H1 (cell line): ENCODE measurements at regions not wholly inside any gene's neighbourhood (a gene's known extent, or its start where the extent isn't known, plus 50 kb on each side); places are given as distances from the start of the nearest gene placed in this dataset.

Source experiments
- CTCF ChIA-PET: fragments of 300-600 bp; sonication (Branson Sonifier 250); formaldehyde crosslinking; loops from one replicate; lab custom pipeline; 2021; ENCODE audit not compliant: partially characterized antibody; lab: Charles Lee
- POLR2A ChIA-PET: fragments of 300-600 bp; sonication (Branson Sonifier 250); formaldehyde crosslinking; loops from one replicate; lab custom pipeline; 2021; ENCODE audit warnings: inconsistent platforms; ENCODE audit not compliant: partially characterized antibody; lab: Charles Lee
- DNase-seq, 2 experiments: peaks; one replicate each; pipeline versions ENCODE4 v3.0.0 to v3.0.0-alpha.2; 2010 to 2022; ENCODE audit warnings: low spot score in 2 of 2, low read depth in 1 of 2, mixed read lengths in 1 of 2
- FAIRE-seq: peaks from 2 replicates; lab custom pipeline; 2011; peaks lifted over from hg19 to GRCh38; lab: Jason Lieb, UNC
- H2AFZ ChIP-seq: 2 replicates; pipeline ENCODE4 v1.8.1; 2012; ENCODE audit warnings: low read length, inconsistent platforms
- H2AK5ac ChIP-seq: 2 replicates; pipeline ENCODE4 v1.6.1; 2013; ENCODE audit warnings: low read depth, low read length
- H2BK120ac ChIP-seq: replicated peaks from 2 replicates; pipeline ENCODE3; 2013; ENCODE audit warnings: low read depth, low read length, inconsistent platforms
- H2BK12ac ChIP-seq: 2 replicates; pipeline ENCODE4 v1.6.1; 2013; ENCODE audit warnings: low read depth, low read length
- H2BK15ac ChIP-seq: 2 replicates; pipeline ENCODE4 v1.6.1; 2013; ENCODE audit warnings: low read length
- H2BK20ac ChIP-seq: 2 replicates; pipeline ENCODE4 v1.6.1; 2013; ENCODE audit warnings: low read length
- H2BK5ac ChIP-seq: 2 replicates; pipeline ENCODE4 v1.6.1; 2013; ENCODE audit warnings: low read depth, low read length
- H3K14ac ChIP-seq: 2 replicates; pipeline ENCODE4 v1.6.1; 2013; ENCODE audit warnings: inconsistent platforms; ENCODE audit not compliant: insufficient read length
- H3K18ac ChIP-seq: 2 replicates; pipeline ENCODE4 v1.6.1; 2013; ENCODE audit warnings: low read length; ENCODE audit errors: extremely low read depth
- H3K23ac ChIP-seq: 2 replicates; pipeline ENCODE4 v1.6.1; 2013; ENCODE audit warnings: inconsistent platforms; ENCODE audit not compliant: insufficient read length
- H3K23me2 ChIP-seq: 2 replicates; pipeline ENCODE4 v1.6.1; 2013; ENCODE audit warnings: low read depth, low read length
- H3K27ac ChIP-seq: 2 replicates; pipeline ENCODE4 v1.6.1; 2011; ENCODE audit warnings: low read depth, low read length, inconsistent platforms
- H3K27me3 ChIP-seq, 4 experiments: replicated peaks in 1 of 4; 1 replicate in 1 of 4; 2 replicates in 3 of 4; pipeline versions ENCODE4 v1.6.1 to v1.8.1; 2011 to 2013; ENCODE audit warnings: low read length in 3 of 4, mild to moderate bottlenecking in 3 of 4, inconsistent platforms in 2 of 4, mixed read lengths in 2 of 4, moderate library complexity in 1 of 4; ENCODE audit not compliant: control insufficient read depth in 3 of 4, insufficient read depth in 3 of 4; ENCODE audit errors: extremely low read depth in 1 of 4
- H3K36me3 ChIP-seq, 4 experiments: 2 replicates each; pipeline versions ENCODE4 v1.6.1 to v1.8.1; 2011 to 2013; ENCODE audit warnings: mild to moderate bottlenecking in 4 of 4, low read length in 3 of 4, moderate library complexity in 2 of 4, control low read depth in 1 of 4, inconsistent platforms in 1 of 4; ENCODE audit not compliant: insufficient read depth in 4 of 4, control insufficient read depth in 2 of 4
- H3K4ac ChIP-seq: replicated peaks from 2 replicates; pipeline ENCODE3; 2013; ENCODE audit warnings: low read length, low read depth, mixed read lengths, inconsistent platforms; ENCODE audit not compliant: insufficient read length
- H3K4me1 ChIP-seq, 4 experiments: replicated peaks in 1 of 4; 1 replicate in 1 of 4; 2 replicates in 3 of 4; pipeline versions ENCODE4 v1.6.1 to v1.8.1; 2011 to 2013; ENCODE audit warnings: low read length in 3 of 4, inconsistent platforms in 2 of 4, mixed read lengths in 1 of 4; ENCODE audit not compliant: insufficient read depth in 4 of 4, control insufficient read depth in 3 of 4
- H3K4me2 ChIP-seq, 2 experiments: 2 replicates each; pipeline versions ENCODE4 v1.6.1 to v1.8.1; 2011 to 2013; ENCODE audit warnings: low read depth in 2 of 2, low read length in 2 of 2, control low read depth in 1 of 2, inconsistent platforms in 1 of 2, mild to moderate bottlenecking in 1 of 2; ENCODE audit not compliant: insufficient read depth in 1 of 2
- H3K4me3 ChIP-seq, 4 experiments: fragments of 200-600, 300-600 bp in 1 of 4; sonication (generic), shearing (Covaris generic), sonication (Bioruptor Twin) in 1 of 4; 2 replicates each; pipeline versions ENCODE4 v1.5.1 to v1.8.1; 2011 to 2016; ENCODE audit warnings: low read length in 4 of 4, low read depth in 3 of 4, control low read depth in 2 of 4, inconsistent platforms in 2 of 4, mild to moderate bottlenecking in 2 of 4, mixed read lengths in 1 of 4, moderate library complexity in 1 of 4; ENCODE audit not compliant: insufficient read depth in 2 of 4; ENCODE audit errors: extremely low read depth in 1 of 4
- H3K56ac ChIP-seq: replicated peaks from 2 replicates; pipeline ENCODE3; 2013; ENCODE audit warnings: low read depth, mild to moderate bottlenecking, mixed read lengths, low read length, inconsistent platforms; ENCODE audit not compliant: insufficient read length
- H3K79me1 ChIP-seq: 2 replicates; pipeline ENCODE4 v1.6.1; 2013; ENCODE audit warnings: low read depth, low read length, control low read depth
- H3K79me2 ChIP-seq, 2 experiments: 2 replicates each; pipeline versions ENCODE4 v1.6.1 to v1.8.1; 2012 to 2013; ENCODE audit warnings: low read length in 2 of 2, mild to moderate bottlenecking in 2 of 2, inconsistent platforms in 1 of 2; ENCODE audit not compliant: insufficient read depth in 2 of 2, control insufficient read depth in 1 of 2
- H3K9ac ChIP-seq, 4 experiments: replicated peaks in 1 of 4; 1 replicate in 1 of 4; 2 replicates in 3 of 4; pipeline versions ENCODE4 v1.6.1 to v1.8.1; 2011 to 2013; ENCODE audit warnings: low read depth in 3 of 4, low read length in 3 of 4, control low read depth in 2 of 4, mild to moderate bottlenecking in 2 of 4, moderate library complexity in 2 of 4, inconsistent platforms in 1 of 4; ENCODE audit errors: extremely low read depth in 1 of 4
- H3K9me3 ChIP-seq, 2 experiments: 2 replicates each; pipeline versions ENCODE4 v1.6.1 to v1.8.1; 2012 to 2013; ENCODE audit warnings: mild to moderate bottlenecking in 2 of 2, moderate library complexity in 2 of 2, control low read depth in 1 of 2, inconsistent platforms in 1 of 2, low read depth in 1 of 2, low read length in 1 of 2, mixed read lengths in 1 of 2; ENCODE audit not compliant: insufficient read depth in 2 of 2
- H4K20me1 ChIP-seq, 2 experiments: replicated peaks in 1 of 2; 2 replicates each; pipeline versions ENCODE3 to v1.8.1; 2011 to 2013; ENCODE audit warnings: inconsistent platforms in 2 of 2, low read length in 2 of 2, mild to moderate bottlenecking in 1 of 2; ENCODE audit not compliant: insufficient read depth in 2 of 2, control insufficient read depth in 1 of 2
- H4K5ac ChIP-seq: 2 replicates; pipeline ENCODE4 v1.6.1; 2013; ENCODE audit warnings: low read length, low read depth, mixed read lengths, inconsistent platforms; ENCODE audit not compliant: insufficient read length
- H4K8ac ChIP-seq: 2 replicates; pipeline ENCODE4 v1.8.0; 2013; ENCODE audit warnings: mild to moderate bottlenecking, moderate library complexity, low read length, inconsistent platforms; ENCODE audit not compliant: insufficient read depth; ENCODE audit errors: extremely low read depth
- H4K91ac ChIP-seq: replicated peaks from 2 replicates; pipeline ENCODE3; 2013; ENCODE audit warnings: low read length, mixed read lengths, inconsistent platforms; ENCODE audit not compliant: insufficient read length
- RAD21 ChIP-seq, 2 experiments: IDR thresholded peaks in 1 of 2; conservative IDR thresholded peaks in 1 of 2; 2 replicates each; pipeline ENCODE4 v1.6.1; 2011; ENCODE audit warnings: low read depth in 2 of 2, low read length in 2 of 2, improper control_type of control experiment in 1 of 2, inconsistent platforms in 1 of 2, mild to moderate bottlenecking in 1 of 2, moderate library complexity in 1 of 2
- WGBS, 2 experiments: shearing (Covaris generic) in 1 of 2; methylation state at CpG; one replicate each; pipeline versions ENCODE4 v1.1.6 to v1.1.7; 2013 to 2015; ENCODE audit warnings: low lambda C conversion rate in 2 of 2, mixed read lengths in 2 of 2, inconsistent platforms in 1 of 2, low coverage in 1 of 2, missing lambda C conversion rate in 1 of 2; ENCODE audit not compliant: insufficient replicate concordance in 2 of 2, insufficient coverage in 1 of 2, insufficient read length in 1 of 2; ENCODE audit errors: extremely low coverage in 1 of 2, missing lambda C conversion rate in 1 of 2; 5-methylcytosine and 5-hydroxymethylcytosine counted together
- TF ChIP-seq, protein P1 (sequence below): IDR thresholded peaks from 2 replicates; pipeline ENCODE4 v1.6.1; 2012; ENCODE audit warnings: inconsistent platforms

DNA sequence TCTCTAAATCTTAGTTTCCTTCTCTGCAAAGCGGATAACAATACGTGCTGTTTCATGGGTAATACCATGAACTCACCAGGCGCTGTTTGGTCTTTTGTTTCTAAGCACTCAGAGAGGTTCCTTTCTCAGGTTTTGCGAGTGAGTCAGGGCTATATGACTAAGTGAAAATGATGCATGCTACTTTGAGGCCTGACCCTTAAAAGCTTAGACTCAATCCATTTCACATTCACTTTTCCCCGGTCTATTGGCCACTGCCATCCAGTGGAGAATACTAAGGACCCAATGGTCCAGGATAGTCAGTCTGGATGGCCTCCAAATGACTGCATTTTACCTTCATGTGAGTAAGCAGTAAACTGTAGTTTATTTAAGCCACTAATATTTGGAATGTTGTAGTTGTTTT lies 400.8 kb upstream of the SLIT2 start:
- POLR2A ChIA-PET = no interaction called here

More for the DNA sequence above, 400.8 kb upstream of the SLIT2 start:
- Histone ChIP-seq H2AFZ (peak overlapping the region; percentile 77; the same call in 1 of the 2 replicates), H4K5ac (no peak overlapping the region), H3K27ac (no peak overlapping the region; the same call in 1 of the 2 replicates), H2AK5ac (no peak overlapping the region), H4K20me1 (no peaks in the 10 kb centered on the region), H3K23me2 (no peaks in the 10 kb centered on the region), H2BK120ac (no peak overlapping the region), H3K9ac (no peak overlapping the region), H2BK15ac (no peak overlapping the region), H3K4ac (no peak overlapping the region), H3K79me2 (no peaks in the 10 kb centered on the region), H3K18ac (no peak overlapping the region), H3K4me3 (no peak overlapping the region), H2BK12ac (no peak overlapping the region), H3K56ac (no peak overlapping the region), H3K4me2 (no peak overlapping the region), H3K27me3 (no peaks in the 10 kb centered on the region), H3K23ac (no peak overlapping the region), H4K91ac (no peak overlapping the region), H3K14ac (no peak overlapping the region), H2BK20ac (no peak overlapping the region), H4K8ac (no peak overlapping the region), H3K79me1 (no peaks in the 10 kb centered on the region), H2BK5ac (no peak overlapping the region), H3K9me3 (0 out of 4 replicates have a peak, but pooled peaks cover 0 to 5% of the 10 kb centered on the region in 2 experiments), H3K4me1 (no peaks in the 10 kb centered on the region), H3K36me3 (no peaks in the 10 kb centered on the region)
- FAIRE-seq (no peak), DNase-seq (peak in 1 of 2 experiments; percentile 2)
- WGBS, 2 experiments = 91% methylated on average over 5 of the region's 5 CpGs; no CpG with 5 or more reads in 1 of the 2 experiments
- CTCF ChIA-PET = no interaction called here
- TF ChIP-seq RAD21 (IDR thresholded peaks at IDR 0.05 in 1 of 2, conservative IDR thresholded peaks at IDR 0.05 in 1 of 2; ENCODE audit: low read depth in 2 of 2, low read length in 2 of 2) = peak in 1 of 2 experiments; percentile 19; a peak in 1 of 4 replicates
- TF ChIP-seq, protein P1, sequence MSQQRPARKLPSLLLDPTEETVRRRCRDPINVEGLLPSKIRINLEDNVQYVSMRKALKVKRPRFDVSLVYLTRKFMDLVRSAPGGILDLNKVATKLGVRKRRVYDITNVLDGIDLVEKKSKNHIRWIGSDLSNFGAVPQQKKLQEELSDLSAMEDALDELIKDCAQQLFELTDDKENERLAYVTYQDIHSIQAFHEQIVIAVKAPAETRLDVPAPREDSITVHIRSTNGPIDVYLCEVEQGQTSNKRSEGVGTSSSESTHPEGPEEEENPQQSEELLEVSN = no peak
